Osteoblast (primary cell): ENCODE measurements at regions not wholly inside any gene's neighbourhood (a gene's known extent, or its start where the extent isn't known, plus 50 kb on each side); places are given as distances from the start of the nearest gene placed in this dataset.

Experiments used
- DNase-seq: peaks from one replicate; pipeline ENCODE4 v3.0.0; 2011; ENCODE audit warnings: low spot score, mixed read lengths; ENCODE audit not compliant: insufficient read length; ENCODE audit errors: missing footprints
- H2AFZ ChIP-seq: 2 replicates; pipeline ENCODE4 v1.6.0; 2011; ENCODE audit warnings: mild to moderate bottlenecking, low read length
- H3K27ac ChIP-seq: 2 replicates; pipeline ENCODE4 v1.5.1; 2011; ENCODE audit warnings: mild to moderate bottlenecking, low read depth, low read length, moderate library complexity
- H3K27me3 ChIP-seq: 2 replicates; pipeline ENCODE4 v1.6.0; 2012; ENCODE audit warnings: mild to moderate bottlenecking, control low read depth, inconsistent platforms, low read length, moderate library complexity; ENCODE audit not compliant: insufficient read depth
- H3K36me3 ChIP-seq: 2 replicates; pipeline ENCODE4 v1.5.1; 2011; ENCODE audit warnings: mild to moderate bottlenecking, low read length, control low read depth, moderate library complexity; ENCODE audit not compliant: insufficient read depth
- H3K4me1 ChIP-seq: 2 replicates; pipeline ENCODE4 v1.5.1; 2011; ENCODE audit warnings: mild to moderate bottlenecking, low read length, control low read depth, moderate library complexity; ENCODE audit not compliant: insufficient read depth
- H3K4me2 ChIP-seq: 2 replicates; pipeline ENCODE4 v1.6.0; 2011; ENCODE audit warnings: mild to moderate bottlenecking, low read length; ENCODE audit not compliant: insufficient read depth
- H3K4me3 ChIP-seq: fragments of 200-600 bp; sonication (generic); 3 replicates; pipeline ENCODE4 v1.5.1; 2012; ENCODE audit warnings: mild to moderate bottlenecking, low read length, inconsistent platforms; ENCODE audit not compliant: insufficient read depth
- H3K79me2 ChIP-seq: 2 replicates; pipeline ENCODE4 v1.6.0; 2012; ENCODE audit warnings: mild to moderate bottlenecking, low read length, control low read depth, inconsistent platforms; ENCODE audit not compliant: insufficient read depth
- H3K9me3 ChIP-seq: 2 replicates; pipeline ENCODE4 v1.5.1; 2011; ENCODE audit warnings: low read depth, low read length, control low read depth
- H4K20me1 ChIP-seq: 2 replicates; pipeline ENCODE4 v1.6.0; 2012; ENCODE audit warnings: mild to moderate bottlenecking, low read length, control low read depth; ENCODE audit not compliant: insufficient read depth
- CTCF ChIP-seq: IDR thresholded peaks from 2 replicates; pipeline ENCODE4 v1.5.1; 2011; ENCODE audit warnings: mild to moderate bottlenecking, low read depth, low read length, moderate library complexity; ENCODE audit errors: extremely low read depth

- H3K27ac ChIP-seq = no peak overlapping the region
- H3K9me3 ChIP-seq = no peaks in the 10 kb centered on the region
- no peaks in the 10 kb centered on the region for H3K36me3 ChIP-seq
- H4K20me1 ChIP-seq = no peaks in the 10 kb centered on the region
- H2AFZ ChIP-seq = no peak overlapping the region
- peaks cover 32% of the 10 kb centered on the region for H3K27me3 ChIP-seq
- no peak overlapping the region for H3K4me3 ChIP-seq
- no peak overlapping the region for H3K4me2 ChIP-seq
- no peaks in the 10 kb centered on the region for H3K4me1 ChIP-seq
- no peak for DNase-seq
- H3K79me2 ChIP-seq = no peaks in the 10 kb centered on the region
- TF ChIP-seq CTCF = no peak
Observed at GRCh38 chr6:208364-208763, 83.9 kb upstream of the DUSP22 start.

GRCh38 chr6:208938-209337 is 83.3 kb upstream of the DUSP22 start:
- no peak for TF ChIP-seq CTCF
- H3K4me1 ChIP-seq = no peaks in the 10 kb centered on the region
- no peaks in the 10 kb centered on the region for H3K79me2 ChIP-seq
- H3K27ac ChIP-seq = no peak overlapping the region
- no peaks in the 10 kb centered on the region for H3K36me3 ChIP-seq
- H4K20me1 ChIP-seq = no peaks in the 10 kb centered on the region
- no peaks in the 10 kb centered on the region for H3K9me3 ChIP-seq
- H2AFZ ChIP-seq = no peak overlapping the region
- H3K4me2 ChIP-seq = no peak overlapping the region
- peaks cover 36% of the 10 kb centered on the region for H3K27me3 ChIP-seq
- no peak overlapping the region for H3K4me3 ChIP-seq
- DNase-seq = no peak

- no peak for DNase-seq
- Histone ChIP-seq H3K4me3 (no peak overlapping the region), H3K79me2 (no peaks in the 10 kb centered on the region), H4K20me1 (no peaks in the 10 kb centered on the region), H3K27me3 (peaks cover 36% of the 10 kb centered on the region), H3K27ac (no peak overlapping the region), H3K4me2 (no peak overlapping the region), H3K9me3 (no peaks in the 10 kb centered on the region), H3K36me3 (no peaks in the 10 kb centered on the region), H3K4me1 (no peaks in the 10 kb centered on the region), H2AFZ (no peak overlapping the region)
- TF ChIP-seq CTCF = no peak
Observed at GRCh38 chr6:209432-210103, 82.7 kb upstream of the DUSP22 start.

- TF ChIP-seq CTCF = no peak
- Histone ChIP-seq H2AFZ (no peak overlapping the region), H4K20me1 (no peaks in the 10 kb centered on the region), H3K79me2 (no peaks in the 10 kb centered on the region), H3K4me2 (no peak overlapping the region), H3K4me1 (peaks cover under 1% of the 10 kb centered on the region), H3K36me3 (no peaks in the 10 kb centered on the region), H3K27ac (no peak overlapping the region), H3K27me3 (peaks cover 36% of the 10 kb centered on the region), H3K4me3 (no peak overlapping the region), H3K9me3 (no peaks in the 10 kb centered on the region)
- no peak for DNase-seq
Observed at GRCh38 chr6:210104-210456, 82.2 kb upstream of the DUSP22 start.
